Dedifferentiated amniotic fluid mesenchymal stem cell (primary cell): ENCODE measurements at regions not wholly inside any gene's neighbourhood (a gene's known extent, or its start where the extent isn't known, plus 50 kb on each side); places are given as distances from the start of the nearest gene placed in this dataset.
A peak's percentile ranks its signal among the peaks of the same experiment; 100 is the strongest.

Experiments
- DNase-seq: peaks from one replicate; pipeline ENCODE4 v3.0.0-alpha.2; 2016; ENCODE audit errors: extremely low spot score

- no peak for DNase-seq
These were observed 72.3 kb downstream of the FAM76B start for GRCh38 chr11:95717314-95717713.

GRCh38 chr11:95716266-95716665 is 73.3 kb downstream of the FAM76B start:
- DNase-seq, result no peak

GRCh38 chr11:95715777-95716241 is 73.8 kb downstream of the FAM76B start:
- no peak for DNase-seq

- DNase-seq, result no peak
These were observed 74.5 kb downstream of the FAM76B start for GRCh38 chr11:95714843-95715776.

- no peak for DNase-seq
These were observed 76.2 kb downstream of the FAM76B start for GRCh38 chr11:95713428-95713827.

- no peak for DNase-seq
These were observed 77.7 kb downstream of the FAM76B start for GRCh38 chr11:95711945-95712221.

- no peak for DNase-seq
These were observed 78.2 kb downstream of the FAM76B start for GRCh38 chr11:95711162-95711944.

- DNase-seq, result no peak
These were observed 80.9 kb downstream of the FAM76B start for GRCh38 chr11:95708681-95709080.

- no peak for DNase-seq
These were observed 82.6 kb downstream of the FAM76B start for GRCh38 chr11:95706974-95707387.

GRCh38 chr11:95705485-95706124 is 84.0 kb downstream of the FAM76B start:
- peak; percentile 92 for DNase-seq

- no peak for DNase-seq
These were observed 84.7 kb downstream of the FAM76B start for GRCh38 chr11:95704865-95705264.

- DNase-seq, result no peak
These were observed 86.5 kb downstream of the FAM76B start for GRCh38 chr11:95703049-95703448.

- peak; percentile 91 for DNase-seq
These were observed 87.1 kb downstream of the FAM76B start for GRCh38 chr11:95702526-95702925.

- DNase-seq, result no peak
These were observed 89.1 kb downstream of the FAM76B start for GRCh38 chr11:95700471-95700817.

- peak; percentile 63 for DNase-seq
These were observed 89.7 kb downstream of the FAM76B start for GRCh38 chr11:95699631-95700470.

- no peak for DNase-seq
These were observed 90.7 kb downstream of the FAM76B start for GRCh38 chr11:95698676-95699557.

- DNase-seq, result no peak
These were observed 91.8 kb downstream of the FAM76B start for GRCh38 chr11:95697614-95698408.

GRCh38 chr11:95695181-95695580 is 94.4 kb downstream of the FAM76B start:
- DNase-seq, result no peak

- no peak for DNase-seq
These were observed 96.3 kb downstream of the FAM76B start for GRCh38 chr11:95693298-95693697.
